GM23248 (cell line): ENCODE measurements at regions not wholly inside any gene's neighbourhood (a gene's known extent, or its start where the extent isn't known, plus 50 kb on each side); places are given as distances from the start of the nearest gene placed in this dataset.

Experiments used
- DNase-seq: peaks from one replicate; pipeline ENCODE4 v3.0.0-alpha.2; 2015
- H2AFZ ChIP-seq: fragments of 200-600 bp; sonication (generic); 2 replicates; pipeline ENCODE4 v1.6.1; 2016; ENCODE audit warnings: antibody characterized with exemption
- H3F3A ChIP-seq: fragments of 200-600 bp; sonication (generic); 2 replicates; pipeline ENCODE4 v1.6.1; 2016; ENCODE audit warnings: mild to moderate bottlenecking, antibody characterized with exemption, mixed run types; ENCODE audit not compliant: insufficient read depth
- H3K27ac ChIP-seq: fragments of 200-600 bp; sonication (generic); 2 replicates; pipeline ENCODE4 v1.5.1; 2016; ENCODE audit warnings: mild to moderate bottlenecking
- H3K27me3 ChIP-seq: fragments of 200-600 bp; sonication (generic); replicated peaks from 2 replicates; pipeline ENCODE4 v1.6.1; 2016; ENCODE audit warnings: mild to moderate bottlenecking; ENCODE audit not compliant: insufficient read depth
- H3K36me3 ChIP-seq: fragments of 200-600 bp; sonication (generic); 2 replicates; pipeline ENCODE4 v1.6.1; 2016; ENCODE audit warnings: low read depth, mild to moderate bottlenecking
- H3K4me1 ChIP-seq: fragments of 200-600 bp; sonication (generic); 2 replicates; pipeline ENCODE4 v1.6.1; 2016; ENCODE audit warnings: mild to moderate bottlenecking; ENCODE audit not compliant: insufficient read depth
- H3K4me2 ChIP-seq: fragments of 200-600 bp; sonication (generic); one replicate; pipeline ENCODE4 v1.6.1; 2016; ENCODE audit warnings: mild to moderate bottlenecking; ENCODE audit not compliant: unreplicated experiment
- H3K4me3 ChIP-seq: fragments of 200-600 bp; sonication (generic); 2 replicates; pipeline ENCODE4 v1.5.1; 2016; ENCODE audit warnings: mild to moderate bottlenecking
- H3K79me2 ChIP-seq: fragments of 200-600 bp; sonication (generic); 2 replicates; pipeline ENCODE4 v1.6.1; 2016; ENCODE audit warnings: mild to moderate bottlenecking; ENCODE audit not compliant: insufficient read depth
- H3K9ac ChIP-seq: fragments of 200-600 bp; sonication (generic); 2 replicates; pipeline ENCODE4 v1.6.1; 2016; ENCODE audit warnings: mild to moderate bottlenecking
- H3K9me2 ChIP-seq: fragments of 200-600 bp; sonication (generic); 2 replicates; pipeline ENCODE4 v1.6.1; 2016; ENCODE audit warnings: mixed run types, mild to moderate bottlenecking, moderate library complexity; ENCODE audit not compliant: insufficient read depth
- H3K9me3 ChIP-seq: fragments of 200-600 bp; sonication (generic); one replicate; pipeline ENCODE4 v1.6.1; 2017; ENCODE audit warnings: low read depth
- H4K20me1 ChIP-seq: fragments of 200-600 bp; sonication (generic); 2 replicates; pipeline ENCODE4 v1.6.0; 2016; ENCODE audit not compliant: insufficient read depth
- EZH2 ChIP-seq: fragments of 200-600 bp; sonication (generic); IDR thresholded peaks from 2 replicates; pipeline ENCODE4 v1.6.1; 2018; ENCODE audit warnings: antibody characterized with exemption, mild to moderate bottlenecking; ENCODE audit not compliant: insufficient read depth, poor library complexity, severe bottlenecking
- EZH2phosphoT487 ChIP-seq: fragments of 200-600 bp; sonication (generic); IDR thresholded peaks from 2 replicates; pipeline ENCODE4 v1.6.1; 2018; ENCODE audit warnings: antibody characterized with exemption, moderate library complexity, mild to moderate bottlenecking, low read depth; ENCODE audit not compliant: insufficient read depth
- WGBS, 2 experiments: methylation state at CpG; one replicate each; pipeline ENCODE4 v1.1.6; 2015 to 2017; ENCODE audit warnings: low lambda C conversion rate in 2 of 2, low coverage in 1 of 2; ENCODE audit errors: missing lambda C conversion rate in 2 of 2; 5-methylcytosine and 5-hydroxymethylcytosine counted together
- in situ Hi-C: fragments of 300-500 bp; cut with MboI; formaldehyde crosslinking; loops from 2 replicates; pipeline ENCODE4 v1.15.0; 2020

GRCh38 chr7:98679741-98680140 lies 62.7 kb downstream of the NPTX2 start:
- Histone ChIP-seq H3F3A (no peaks in the 10 kb centered on the region), H3K9me2 (no peaks in the 10 kb centered on the region), H3K79me2 (no peaks in the 10 kb centered on the region), H3K9me3 (no peaks in the 10 kb centered on the region), H3K36me3 (no peaks in the 10 kb centered on the region), H3K4me1 (no peaks in the 10 kb centered on the region), H3K27me3 (no peaks in the 10 kb centered on the region), H3K4me2 (no peak overlapping the region), H3K4me3 (no peak overlapping the region), H4K20me1 (no peaks in the 10 kb centered on the region), H2AFZ (no peak overlapping the region), H3K27ac (no peak overlapping the region), H3K9ac (no peak overlapping the region)
- in situ Hi-C loops: no loop called here
- 47 to 51% methylated on average over 3 of the region's 3 CpGs for WGBS, 2 experiments
- no peak for DNase-seq
- TF ChIP-seq EZH2phosphoT487 (no peak), EZH2 (no peak)

- Histone ChIP-seq H3K27me3 (no peaks in the 10 kb centered on the region), H3K4me2 (no peak overlapping the region), H3K27ac (no peak overlapping the region), H3K4me1 (no peaks in the 10 kb centered on the region), H3K36me3 (no peaks in the 10 kb centered on the region), H3K9me3 (no peaks in the 10 kb centered on the region), H3K9me2 (no peaks in the 10 kb centered on the region), H4K20me1 (no peaks in the 10 kb centered on the region), H3K9ac (no peak overlapping the region), H3F3A (no peaks in the 10 kb centered on the region), H2AFZ (no peak overlapping the region), H3K79me2 (no peaks in the 10 kb centered on the region), H3K4me3 (no peak overlapping the region)
- DNase-seq: no peak
- in situ Hi-C loops: no loop called here
- 8 to 10% methylated on average over 6 of the region's 6 CpGs for WGBS, 2 experiments
- no peak for TF ChIP-seq EZH2phosphoT487
- TF ChIP-seq EZH2: no peak
Observed at GRCh38 chr7:98681511-98681910, 64.4 kb downstream of the NPTX2 start.

GRCh38 chr7:98681951-98682350 lies 64.9 kb downstream of the NPTX2 start:
- in situ Hi-C loops: no loop called here
- no peaks in the 10 kb centered on the region for H3K79me2 ChIP-seq
- H3K4me2 ChIP-seq: no peak overlapping the region
- H3K9me3 ChIP-seq: no peaks in the 10 kb centered on the region
- no peaks in the 10 kb centered on the region for H3K36me3 ChIP-seq
- no peak overlapping the region for H3K9ac ChIP-seq
- no peaks in the 10 kb centered on the region for H3K4me1 ChIP-seq
- no peaks in the 10 kb centered on the region for H3K9me2 ChIP-seq
- H4K20me1 ChIP-seq: no peaks in the 10 kb centered on the region
- 15 to 16% methylated on average over 15 of the region's 15 CpGs for WGBS, 2 experiments
- no peak overlapping the region for H3K4me3 ChIP-seq
- DNase-seq: no peak
- H3K27me3 ChIP-seq: no peaks in the 10 kb centered on the region
- H3K27ac ChIP-seq: no peak overlapping the region
- H3F3A ChIP-seq: no peaks in the 10 kb centered on the region
- no peak overlapping the region for H2AFZ ChIP-seq
- TF ChIP-seq EZH2: no peak

GRCh38 chr7:98683514-98683913 lies 66.4 kb downstream of the NPTX2 start:
- Histone ChIP-seq H3K9ac (no peak overlapping the region), H3K4me3 (no peak overlapping the region), H3K36me3 (no peaks in the 10 kb centered on the region), H4K20me1 (no peaks in the 10 kb centered on the region), H3F3A (no peaks in the 10 kb centered on the region), H3K9me3 (no peaks in the 10 kb centered on the region), H3K4me2 (no peak overlapping the region), H3K9me2 (no peaks in the 10 kb centered on the region), H2AFZ (no peak overlapping the region), H3K79me2 (no peaks in the 10 kb centered on the region), H3K4me1 (no peaks in the 10 kb centered on the region), H3K27ac (no peak overlapping the region), H3K27me3 (no peaks in the 10 kb centered on the region)
- TF ChIP-seq EZH2phosphoT487 (no peak), EZH2 (no peak)
- DNase-seq: no peak
- in situ Hi-C loops: no loop called here
- WGBS, 2 experiments: 0 to 2% methylated on average over 2 of the region's 2 CpGs

GRCh38 chr7:98685541-98685940 lies 68.5 kb downstream of the NPTX2 start:
- DNase-seq: no peak

More at GRCh38 chr7:98685541-98685940, 68.5 kb downstream of the NPTX2 start:
- H3K36me3 ChIP-seq: no peaks in the 10 kb centered on the region
- H3F3A ChIP-seq: no peaks in the 10 kb centered on the region
- TF ChIP-seq EZH2phosphoT487: no peak
- TF ChIP-seq EZH2: no peak
- H2AFZ ChIP-seq: no peak overlapping the region
- in situ Hi-C loops: no loop called here
- no peak overlapping the region for H3K4me3 ChIP-seq
- 30 to 38% methylated on average over 8 of the region's 8 CpGs for WGBS, 2 experiments
- no peaks in the 10 kb centered on the region for H3K4me1 ChIP-seq
- H3K4me2 ChIP-seq: no peak overlapping the region
- no peaks in the 10 kb centered on the region for H4K20me1 ChIP-seq
- no peaks in the 10 kb centered on the region for H3K9me2 ChIP-seq
- no peaks in the 10 kb centered on the region for H3K79me2 ChIP-seq
- no peaks in the 10 kb centered on the region for H3K9me3 ChIP-seq
- H3K9ac ChIP-seq: no peak overlapping the region
- no peaks in the 10 kb centered on the region for H3K27me3 ChIP-seq
- H3K27ac ChIP-seq: no peak overlapping the region
